ENCODE measurements at regions not wholly inside any gene's neighbourhood (a gene's known extent, or its start where the extent isn't known, plus 50 kb on each side); places are given as distances from the start of the nearest gene placed in this dataset.

DNA sequence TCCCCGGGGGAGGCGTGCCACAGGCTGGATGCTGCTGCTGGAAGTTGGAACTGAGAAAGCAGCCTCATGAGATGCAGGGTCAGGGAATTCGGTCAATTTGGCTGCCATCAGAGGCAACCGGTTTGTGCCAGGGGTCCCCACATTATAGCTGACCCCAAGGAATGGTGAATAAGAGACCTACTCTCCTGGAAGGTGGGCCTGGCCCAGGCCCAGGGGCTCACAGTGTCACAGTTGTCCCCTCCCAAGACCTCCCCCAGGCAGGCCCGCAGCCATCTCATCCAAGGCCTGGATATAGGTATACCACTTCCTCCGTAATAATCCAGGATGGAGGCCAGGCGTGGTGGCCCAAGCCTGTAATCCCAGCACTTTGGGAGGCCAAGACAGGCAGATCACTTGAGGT is 114.6 kb downstream of the NPTX2 start:
- H3K27me3 Mint-ChIP-seq = peaks cover 28% of the 10 kb centered on the region
- DNase-seq = no peak
- POLR2A ChIA-PET = no interaction called here

GRCh38 chr7:98733036-98733435 is 116.0 kb downstream of the NPTX2 start:
- H3K9ac ChIP-seq (ENCODE audit: low read length) = no peak overlapping the region
- peaks cover 0 to 4% (median 0%) of the 10 kb centered on the region in 3 donors for H3K9me3 ChIP-seq (ENCODE audit: control extremely low read depth in 1 of 3, control insufficient read depth in 2 of 3, insufficient read depth in 1 of 3, low read length in 2 of 3)
- H3K36me3 ChIP-seq (replicated peaks in 1 of 2; ENCODE audit: control extremely low read depth in 1 of 2, control insufficient read depth in 1 of 2, extremely low read depth in 1 of 2, insufficient read depth in 2 of 2, low read length in 1 of 2) = no peaks in the 10 kb centered on the region
- H3K4me3 ChIP-seq (ENCODE audit: control extremely low read depth in 1 of 5, extremely low read depth in 1 of 5, insufficient read depth in 1 of 5, low read depth in 2 of 5, low read length in 4 of 5) = no peak overlapping the region
- H3K79me2 ChIP-seq (ENCODE audit: control insufficient read depth, insufficient read depth, low read length) = no peaks in the 10 kb centered on the region
- intact Hi-C loops (cut with micrococcal nuclease) = loop anchor here (2.0 kb wide), 1 partner anchor 110 kb away; no protein-coding TSS in a partner anchor
- TF ChIP-seq CTCF (IDR thresholded peaks at IDR 0.05) (no peak), EZH2 (IDR thresholded peaks at IDR 0.05; ENCODE audit: borderline replicate concordance, insufficient read depth, low read depth, low read length, poor library complexity, severe bottlenecking) (no peak)
- Mint-ChIP-seq H3K27me3 (peaks cover 20% of the 10 kb centered on the region), H3K9me3 (ENCODE audit: insufficient read depth) (peaks cover 7% of the 10 kb centered on the region), H3K4me1 (no peaks in the 10 kb centered on the region), H3K27ac (no peak overlapping the region), H3K4me3 (no peak overlapping the region)
- POLR2A ChIA-PET = no interaction called here
- DNase-seq (peak; percentile 35), ATAC-seq (ENCODE audit: low read depth) (peak; percentile 33)
- no peak overlapping the region for H2AFZ ChIP-seq (ENCODE audit: insufficient read depth, low read depth, low read length, poor library complexity, severe bottlenecking)
- H3K27me3 ChIP-seq (replicated peaks in 1 of 4; ENCODE audit: control extremely low read depth in 1 of 4, control insufficient read depth in 3 of 4, insufficient read depth in 4 of 4, low read length in 3 of 4) = peaks cover 0 to 4% (median 0%) of the 10 kb centered on the region in 4 experiments
- no peak overlapping the region for H3K27ac ChIP-seq (ENCODE audit: low read length in 2 of 2)
- 75% methylated on average over 2 of the region's 2 CpGs for WGBS (ENCODE audit: insufficient coverage)
- no peak overlapping the region for H3K4me2 ChIP-seq (replicated peaks; ENCODE audit: low read depth, low read length, poor library complexity, severe bottlenecking)
- no peaks in the 10 kb centered on the region for H3K4me1 ChIP-seq (ENCODE audit: control insufficient read depth in 2 of 2, insufficient read depth in 2 of 2, low read length in 2 of 2)
- CTCF ChIA-PET = interaction anchor here (1.0 kb wide), 2 partner anchors 10 to 13 kb away, joined by 3 read pairs; no protein-coding TSS in a partner anchor
- H4K20me1 ChIP-seq (ENCODE audit: control insufficient read depth, insufficient read depth, low read length, poor library complexity, severe bottlenecking) = no peaks in the 10 kb centered on the region

More for the DNA sequence above, 114.6 kb downstream of the NPTX2 start:
- Histone ChIP-seq H3K36me3 (replicated peaks in 1 of 2; ENCODE audit: control extremely low read depth in 1 of 2, control insufficient read depth in 1 of 2, extremely low read depth in 1 of 2, insufficient read depth in 2 of 2, low read length in 1 of 2) (no peaks in the 10 kb centered on the region), H2AFZ (ENCODE audit: insufficient read depth, low read depth, low read length, poor library complexity, severe bottlenecking) (no peak overlapping the region), H3K79me2 (ENCODE audit: control insufficient read depth, insufficient read depth, low read length) (no peaks in the 10 kb centered on the region), H4K20me1 (ENCODE audit: control insufficient read depth, insufficient read depth, low read length, poor library complexity, severe bottlenecking) (no peaks in the 10 kb centered on the region), H3K27ac (ENCODE audit: low read length in 2 of 2) (no peak overlapping the region), H3K4me3 (ENCODE audit: control extremely low read depth in 1 of 5, extremely low read depth in 1 of 5, insufficient read depth in 1 of 5, low read depth in 2 of 5, low read length in 4 of 5) (no peak overlapping the region), H3K4me2 (replicated peaks; ENCODE audit: low read depth, low read length, poor library complexity, severe bottlenecking) (no peak overlapping the region), H3K9me3 (ENCODE audit: control extremely low read depth in 1 of 3, control insufficient read depth in 2 of 3, insufficient read depth in 1 of 3, low read length in 2 of 3) (peaks cover 0 to 6% (median 0%) of the 10 kb centered on the region in 3 donors), H3K9ac (ENCODE audit: low read length) (no peak overlapping the region), H3K4me1 (ENCODE audit: control insufficient read depth in 2 of 2, insufficient read depth in 2 of 2, low read length in 2 of 2) (no peaks in the 10 kb centered on the region), H3K27me3 (replicated peaks in 1 of 4; ENCODE audit: control extremely low read depth in 1 of 4, control insufficient read depth in 3 of 4, insufficient read depth in 4 of 4, low read length in 3 of 4) (peaks cover 0 to 4% (median 0%) of the 10 kb centered on the region in 4 experiments)
- Mint-ChIP-seq H3K9me3 (ENCODE audit: insufficient read depth) (peaks cover 7% of the 10 kb centered on the region), H3K27ac (no peak overlapping the region), H3K4me3 (no peak overlapping the region), H3K4me1 (no peaks in the 10 kb centered on the region)
- no peak for ATAC-seq (ENCODE audit: low read depth)
- intact Hi-C loops (cut with micrococcal nuclease) = loop anchor here (2.0 kb wide), 1 partner anchor 111 kb away; no protein-coding TSS in a partner anchor
- 98% methylated on average over 5 of the region's 7 CpGs for WGBS (ENCODE audit: insufficient coverage)
- CTCF ChIA-PET = interaction anchor here (0.7 kb wide), 2 partner anchors 53 to 111 kb away, joined by 3 read pairs; no protein-coding TSS in a partner anchor
- no peak for TF ChIP-seq EZH2 (IDR thresholded peaks at IDR 0.05; ENCODE audit: borderline replicate concordance, insufficient read depth, low read depth, low read length, poor library complexity, severe bottlenecking)
- no peak for TF ChIP-seq CTCF (IDR thresholded peaks at IDR 0.05)
